ENCODE measurements at regions not wholly inside any gene's neighbourhood (a gene's known extent, or its start where the extent isn't known, plus 50 kb on each side); places are given as distances from the start of the nearest gene placed in this dataset.

DNA sequence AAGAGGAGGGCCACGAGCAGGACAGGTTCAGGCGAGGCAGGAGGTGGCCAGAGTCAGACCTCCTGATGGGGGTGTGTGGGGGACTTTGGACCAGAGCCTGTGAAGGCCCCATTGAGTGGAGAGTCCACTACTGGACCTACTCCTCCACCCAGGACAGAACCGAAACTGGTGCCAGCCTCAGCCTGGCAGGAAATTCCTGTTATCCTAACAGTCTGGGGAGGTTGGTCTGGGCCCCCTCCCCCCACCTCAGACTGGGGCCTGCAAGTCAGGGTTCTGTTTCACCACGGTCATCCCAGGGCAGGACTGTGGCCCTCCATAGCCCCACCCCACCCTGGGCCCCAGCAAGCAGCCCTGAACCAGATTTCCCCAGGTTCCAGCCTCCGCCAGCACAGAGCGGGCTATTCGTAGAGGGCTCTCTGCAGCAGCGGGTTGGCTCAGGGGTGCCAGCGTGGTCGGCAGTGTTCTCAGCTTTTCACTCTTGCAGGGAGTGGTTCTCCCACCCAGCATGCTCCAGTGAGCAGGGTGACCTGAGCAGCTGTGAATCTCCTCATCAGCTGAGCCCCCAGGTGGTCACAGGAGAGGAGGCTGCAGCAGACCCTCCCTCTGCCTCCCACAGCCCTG is 217.3 kb downstream of the TBC1D2B start:
- Histone ChIP-seq H3K4me3 (replicated peaks in 1 of 4; ENCODE audit: control extremely low read depth in 1 of 4, insufficient read depth in 1 of 4, low read depth in 3 of 4, low read length in 4 of 4) (no peak overlapping the region), H3K9me3 (ENCODE audit: control insufficient read depth, insufficient read depth, low read depth, low read length) (no peaks in the 10 kb centered on the region), H3K9ac (ENCODE audit: insufficient read depth, low read length) (no peak overlapping the region), H4K20me1 (ENCODE audit: control insufficient read depth, extremely low read depth, insufficient read depth, low read length) (no peaks in the 10 kb centered on the region), H3K79me2 (ENCODE audit: control insufficient read depth, insufficient read depth, low read length) (no peaks in the 10 kb centered on the region), H3K27ac (ENCODE audit: insufficient read depth, low read length) (no peak overlapping the region), H3K4me2 (ENCODE audit: extremely low read depth, insufficient read depth, low read length) (no peak overlapping the region), H3K27me3 (ENCODE audit: control insufficient read depth, insufficient read depth, low read length) (no peaks in the 10 kb centered on the region), H3K36me3 (ENCODE audit: control insufficient read depth, insufficient read depth, low read length) (no peaks in the 10 kb centered on the region), H2AFZ (ENCODE audit: low read length) (no peak overlapping the region), H3K4me1 (ENCODE audit: control insufficient read depth, extremely low read depth, insufficient read depth, low read length) (no peaks in the 10 kb centered on the region)
- DNase-seq (ENCODE audit: low read depth in 2 of 2): no peak
- no peak for TF ChIP-seq EZH2 (IDR thresholded peaks at IDR 0.05; ENCODE audit: low read length, missing control alignments)
- TF ChIP-seq, protein P1, sequence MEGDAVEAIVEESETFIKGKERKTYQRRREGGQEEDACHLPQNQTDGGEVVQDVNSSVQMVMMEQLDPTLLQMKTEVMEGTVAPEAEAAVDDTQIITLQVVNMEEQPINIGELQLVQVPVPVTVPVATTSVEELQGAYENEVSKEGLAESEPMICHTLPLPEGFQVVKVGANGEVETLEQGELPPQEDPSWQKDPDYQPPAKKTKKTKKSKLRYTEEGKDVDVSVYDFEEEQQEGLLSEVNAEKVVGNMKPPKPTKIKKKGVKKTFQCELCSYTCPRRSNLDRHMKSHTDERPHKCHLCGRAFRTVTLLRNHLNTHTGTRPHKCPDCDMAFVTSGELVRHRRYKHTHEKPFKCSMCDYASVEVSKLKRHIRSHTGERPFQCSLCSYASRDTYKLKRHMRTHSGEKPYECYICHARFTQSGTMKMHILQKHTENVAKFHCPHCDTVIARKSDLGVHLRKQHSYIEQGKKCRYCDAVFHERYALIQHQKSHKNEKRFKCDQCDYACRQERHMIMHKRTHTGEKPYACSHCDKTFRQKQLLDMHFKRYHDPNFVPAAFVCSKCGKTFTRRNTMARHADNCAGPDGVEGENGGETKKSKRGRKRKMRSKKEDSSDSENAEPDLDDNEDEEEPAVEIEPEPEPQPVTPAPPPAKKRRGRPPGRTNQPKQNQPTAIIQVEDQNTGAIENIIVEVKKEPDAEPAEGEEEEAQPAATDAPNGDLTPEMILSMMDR (conservative IDR thresholded peaks at IDR 0.05 in 1 of 2, IDR thresholded peaks at IDR 0.05 in 1 of 2; ENCODE audit: low read depth in 1 of 2, low read length in 2 of 2): no peak

DNA sequence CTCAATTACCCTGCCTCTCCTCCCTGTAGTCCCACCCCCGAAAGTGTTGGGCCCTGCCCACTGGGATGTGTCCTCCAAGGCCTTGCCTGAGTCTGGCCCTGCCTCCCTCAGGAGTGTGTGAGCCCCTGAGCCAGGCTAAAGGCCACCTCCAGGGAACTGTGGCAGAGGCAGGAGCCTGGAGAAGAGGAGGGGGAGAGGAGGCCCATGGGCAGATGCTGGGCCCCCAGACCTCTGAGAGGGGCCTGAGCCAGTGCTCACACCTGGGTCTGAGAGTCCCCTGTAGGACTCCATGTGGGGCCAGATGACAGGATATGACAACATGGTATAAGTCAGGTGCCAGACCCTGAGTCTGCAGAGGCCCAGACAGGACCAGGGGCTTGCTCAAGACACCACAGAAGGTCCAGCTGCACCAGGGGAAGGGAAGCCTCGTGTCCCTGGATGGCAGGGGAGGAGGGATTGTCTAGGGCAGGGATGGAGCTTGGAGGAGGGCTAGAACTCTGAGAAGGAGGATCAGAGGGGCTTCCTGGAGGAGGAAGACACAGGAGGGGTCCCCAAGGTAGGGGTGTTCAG is 217.9 kb downstream of the TBC1D2B start:
- H3K36me3 ChIP-seq (ENCODE audit: control insufficient read depth, insufficient read depth, low read length): no peaks in the 10 kb centered on the region
- no peaks in the 10 kb centered on the region for H3K27me3 ChIP-seq (ENCODE audit: control insufficient read depth, insufficient read depth, low read length)

DNA sequence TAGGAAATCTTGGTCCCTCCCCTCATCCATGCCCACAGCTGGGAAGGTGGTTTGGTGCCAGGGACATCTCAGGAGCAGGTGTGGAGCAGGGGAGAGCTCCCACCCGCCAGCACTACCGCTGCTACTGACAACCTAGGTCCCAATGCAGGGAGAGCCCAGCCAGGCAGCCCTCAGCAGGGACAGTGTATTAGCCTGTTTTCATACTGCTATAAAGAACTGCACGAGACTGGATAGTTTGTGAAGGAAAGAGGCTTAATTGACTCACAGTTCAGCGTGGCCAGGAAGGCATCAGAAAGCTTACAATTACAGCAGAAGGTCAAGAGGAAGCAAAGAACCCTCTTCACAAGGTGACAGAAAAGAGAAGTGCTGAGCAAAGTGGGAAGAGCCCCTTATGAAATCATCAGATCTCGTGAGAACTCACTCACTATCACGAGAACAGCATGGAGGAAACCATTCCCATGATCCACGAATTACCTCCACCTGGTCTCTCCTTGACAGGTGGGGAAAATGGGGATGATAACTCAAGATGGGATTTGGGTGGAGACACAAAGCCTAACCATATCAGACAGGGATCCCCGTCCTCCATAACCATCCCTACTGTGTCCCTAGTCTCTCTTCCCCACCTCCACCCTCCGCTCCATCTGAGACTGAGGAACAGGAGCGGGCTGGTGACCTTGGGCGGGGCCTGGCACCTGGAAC is 218.6 kb downstream of the TBC1D2B start:
- Histone ChIP-seq H3K79me2 (ENCODE audit: control insufficient read depth, insufficient read depth, low read length) (no peaks in the 10 kb centered on the region), H3K27ac (ENCODE audit: insufficient read depth, low read length) (no peak overlapping the region), H3K4me2 (ENCODE audit: extremely low read depth, insufficient read depth, low read length) (no peak overlapping the region), H3K4me1 (ENCODE audit: control insufficient read depth, extremely low read depth, insufficient read depth, low read length) (no peaks in the 10 kb centered on the region), H3K4me3 (replicated peaks in 1 of 4; ENCODE audit: control extremely low read depth in 1 of 4, insufficient read depth in 1 of 4, low read depth in 3 of 4, low read length in 4 of 4) (no peak overlapping the region), H3K27me3 (ENCODE audit: control insufficient read depth, insufficient read depth, low read length) (no peaks in the 10 kb centered on the region), H2AFZ (ENCODE audit: low read length) (no peak overlapping the region), H3K9me3 (ENCODE audit: control insufficient read depth, insufficient read depth, low read depth, low read length) (no peaks in the 10 kb centered on the region), H3K9ac (ENCODE audit: insufficient read depth, low read length) (no peak overlapping the region), H4K20me1 (ENCODE audit: control insufficient read depth, extremely low read depth, insufficient read depth, low read length) (no peaks in the 10 kb centered on the region), H3K36me3 (ENCODE audit: control insufficient read depth, insufficient read depth, low read length) (no peaks in the 10 kb centered on the region)
- TF ChIP-seq, protein P1 (conservative IDR thresholded peaks at IDR 0.05 in 1 of 2, IDR thresholded peaks at IDR 0.05 in 1 of 2; ENCODE audit: low read depth in 1 of 2, low read length in 2 of 2): no peak
- TF ChIP-seq EZH2 (IDR thresholded peaks at IDR 0.05; ENCODE audit: low read length, missing control alignments): no peak
- no peak for DNase-seq (ENCODE audit: low read depth in 2 of 2)

More for the DNA sequence above, 217.9 kb downstream of the TBC1D2B start:
- Histone ChIP-seq H2AFZ (ENCODE audit: low read length) (no peak overlapping the region), H3K4me2 (ENCODE audit: extremely low read depth, insufficient read depth, low read length) (no peak overlapping the region), H3K9ac (ENCODE audit: insufficient read depth, low read length) (no peak overlapping the region), H3K4me3 (replicated peaks in 1 of 4; ENCODE audit: control extremely low read depth in 1 of 4, insufficient read depth in 1 of 4, low read depth in 3 of 4, low read length in 4 of 4) (no peak overlapping the region), H4K20me1 (ENCODE audit: control insufficient read depth, extremely low read depth, insufficient read depth, low read length) (no peaks in the 10 kb centered on the region), H3K27ac (ENCODE audit: insufficient read depth, low read length) (no peak overlapping the region), H3K9me3 (ENCODE audit: control insufficient read depth, insufficient read depth, low read depth, low read length) (no peaks in the 10 kb centered on the region), H3K79me2 (ENCODE audit: control insufficient read depth, insufficient read depth, low read length) (no peaks in the 10 kb centered on the region), H3K4me1 (ENCODE audit: control insufficient read depth, extremely low read depth, insufficient read depth, low read length) (no peaks in the 10 kb centered on the region)
- no peak for DNase-seq (ENCODE audit: low read depth in 2 of 2)
- TF ChIP-seq, protein P1 (conservative IDR thresholded peaks at IDR 0.05 in 1 of 2, IDR thresholded peaks at IDR 0.05 in 1 of 2; ENCODE audit: low read depth in 1 of 2, low read length in 2 of 2): no peak
- TF ChIP-seq EZH2 (IDR thresholded peaks at IDR 0.05; ENCODE audit: low read length, missing control alignments): no peak
